H1 (cell line): ENCODE measurements at regions not wholly inside any gene's neighbourhood (a gene's known extent, or its start where the extent isn't known, plus 50 kb on each side); places are given as distances from the start of the nearest gene placed in this dataset.

Experiments
- CBX5 ChIP-seq: fragments of 300-800, 300-1000 bp; sonication (generic); IDR thresholded peaks from 2 replicates; pipeline ENCODE4 v1.7.1; 2016; ENCODE audit warnings: antibody characterized with exemption, low read length, low read depth
- CHD2 ChIP-seq: IDR thresholded peaks from 2 replicates; pipeline ENCODE4 v1.6.1; 2012; ENCODE audit warnings: low read length, improper control_type of control experiment
- CREB1 ChIP-seq: IDR thresholded peaks from 2 replicates; pipeline ENCODE4 v1.6.1; 2012; ENCODE audit warnings: inconsistent platforms
- EP300 ChIP-seq, 2 experiments: IDR thresholded peaks; 1 replicate in 1 of 2; 2 replicates in 1 of 2; pipeline ENCODE4 v1.6.1; 2011 to 2012; ENCODE audit warnings: low read depth in 2 of 2, low read length in 2 of 2, mild to moderate bottlenecking in 2 of 2, borderline replicate concordance in 1 of 2, inconsistent platforms in 1 of 2, moderate library complexity in 1 of 2
- POLR2A ChIP-seq, 2 experiments: IDR thresholded peaks; 1 replicate in 1 of 2; 2 replicates in 1 of 2; pipeline ENCODE4 v1.6.1; 2011; ENCODE audit warnings: low read depth in 2 of 2, low read length in 2 of 2, mild to moderate bottlenecking in 2 of 2; ENCODE audit errors: control extremely low read depth in 1 of 2
- POLR2AphosphoS5 ChIP-seq: IDR thresholded peaks from 2 replicates; pipeline ENCODE4 v1.6.1; 2011; ENCODE audit warnings: low read depth, low read length
- RAD21 ChIP-seq, 2 experiments: IDR thresholded peaks in 1 of 2; conservative IDR thresholded peaks in 1 of 2; 2 replicates each; pipeline ENCODE4 v1.6.1; 2011; ENCODE audit warnings: low read depth in 2 of 2, low read length in 2 of 2, improper control_type of control experiment in 1 of 2, inconsistent platforms in 1 of 2, mild to moderate bottlenecking in 1 of 2, moderate library complexity in 1 of 2
- SP4 ChIP-seq: IDR thresholded peaks from 2 replicates; pipeline ENCODE4 v1.6.1; 2012; ENCODE audit warnings: low read length, inconsistent platforms
- TAF1 ChIP-seq: IDR thresholded peaks from 2 replicates; pipeline ENCODE4 v1.6.1; 2011; ENCODE audit warnings: mild to moderate bottlenecking, low read depth, low read length
- TEAD4 ChIP-seq: IDR thresholded peaks from 2 replicates; pipeline ENCODE4 v1.6.1; 2012; ENCODE audit warnings: low read depth, low read length, inconsistent platforms, mixed read lengths
- USF2 ChIP-seq: IDR thresholded peaks from 2 replicates; pipeline ENCODE4 v1.6.1; 2011; ENCODE audit warnings: low read length, improper control_type of control experiment
- YY1 ChIP-seq: IDR thresholded peaks from 2 replicates; pipeline ENCODE4 v1.6.1; 2011; ENCODE audit warnings: low read depth, mild to moderate bottlenecking, low read length
- TF ChIP-seq, protein P1 (sequence below), 3 experiments: IDR thresholded peaks; 1 replicate in 2 of 3; 2 replicates in 1 of 3; pipeline versions ENCODE4 v1.5.1 to v1.6.1; 2011; ENCODE audit warnings: low read length in 3 of 3, mild to moderate bottlenecking in 3 of 3, inconsistent platforms in 2 of 3, low read depth in 1 of 3, moderate library complexity in 1 of 3; ENCODE audit not compliant: insufficient read depth in 1 of 3; ENCODE audit errors: control extremely low read depth in 1 of 3
- TF ChIP-seq, protein P2 (sequence below): IDR thresholded peaks from 2 replicates; pipeline ENCODE4 v1.6.1; 2011; ENCODE audit warnings: low read depth, mild to moderate bottlenecking, low read length; ENCODE audit not compliant: insufficient read depth

DNA sequence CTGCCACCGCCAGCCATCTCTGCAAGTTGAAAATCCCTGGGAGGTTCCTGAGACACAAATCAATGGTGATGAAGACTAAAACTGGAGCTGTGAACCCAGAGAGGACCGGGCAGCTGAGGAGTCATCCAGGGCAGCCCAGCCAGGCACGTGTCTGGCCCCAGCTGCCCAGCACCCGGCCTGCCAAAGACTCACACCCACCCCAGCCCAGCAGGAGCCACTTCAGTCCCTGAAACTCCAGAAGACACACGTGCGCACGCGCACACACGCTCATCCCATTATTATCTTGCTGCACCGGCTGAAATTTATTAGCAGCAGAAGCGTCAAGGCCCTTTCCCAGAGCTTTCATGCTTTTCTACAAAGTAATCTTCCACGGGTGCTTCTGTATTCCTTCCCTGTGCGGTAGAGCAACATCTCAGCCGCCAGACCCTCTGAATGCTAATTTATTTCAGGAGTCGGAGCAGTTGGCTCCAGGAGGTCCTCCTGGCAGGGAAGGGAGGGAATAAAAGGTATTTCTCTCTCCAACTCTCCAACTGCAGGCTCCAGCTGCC, 59.8 kb upstream of the RBFOX3 start:
- TF ChIP-seq, protein P1, sequence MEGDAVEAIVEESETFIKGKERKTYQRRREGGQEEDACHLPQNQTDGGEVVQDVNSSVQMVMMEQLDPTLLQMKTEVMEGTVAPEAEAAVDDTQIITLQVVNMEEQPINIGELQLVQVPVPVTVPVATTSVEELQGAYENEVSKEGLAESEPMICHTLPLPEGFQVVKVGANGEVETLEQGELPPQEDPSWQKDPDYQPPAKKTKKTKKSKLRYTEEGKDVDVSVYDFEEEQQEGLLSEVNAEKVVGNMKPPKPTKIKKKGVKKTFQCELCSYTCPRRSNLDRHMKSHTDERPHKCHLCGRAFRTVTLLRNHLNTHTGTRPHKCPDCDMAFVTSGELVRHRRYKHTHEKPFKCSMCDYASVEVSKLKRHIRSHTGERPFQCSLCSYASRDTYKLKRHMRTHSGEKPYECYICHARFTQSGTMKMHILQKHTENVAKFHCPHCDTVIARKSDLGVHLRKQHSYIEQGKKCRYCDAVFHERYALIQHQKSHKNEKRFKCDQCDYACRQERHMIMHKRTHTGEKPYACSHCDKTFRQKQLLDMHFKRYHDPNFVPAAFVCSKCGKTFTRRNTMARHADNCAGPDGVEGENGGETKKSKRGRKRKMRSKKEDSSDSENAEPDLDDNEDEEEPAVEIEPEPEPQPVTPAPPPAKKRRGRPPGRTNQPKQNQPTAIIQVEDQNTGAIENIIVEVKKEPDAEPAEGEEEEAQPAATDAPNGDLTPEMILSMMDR (IDR thresholded peaks at IDR 0.05; ENCODE audit: control extremely low read depth in 1 of 3, insufficient read depth in 1 of 3, low read depth in 1 of 3, low read length in 3 of 3) = no peak
- no peak for TF ChIP-seq POLR2A (IDR thresholded peaks at IDR 0.05; ENCODE audit: control extremely low read depth in 1 of 2, low read depth in 2 of 2, low read length in 2 of 2)
- TF ChIP-seq RAD21 (IDR thresholded peaks at IDR 0.05 in 1 of 2, conservative IDR thresholded peaks at IDR 0.05 in 1 of 2; ENCODE audit: low read depth in 2 of 2, low read length in 2 of 2) = no peak
- no peak for TF ChIP-seq SP4
- no peak for TF ChIP-seq TEAD4
- TF ChIP-seq TAF1 = no peak
- TF ChIP-seq CBX5 = no peak
- TF ChIP-seq POLR2AphosphoS5 = no peak
- no peak for TF ChIP-seq CREB1
- no peak for TF ChIP-seq YY1
- TF ChIP-seq CHD2 = no peak
- TF ChIP-seq EP300 (IDR thresholded peaks at IDR 0.05; ENCODE audit: borderline replicate concordance in 1 of 2, low read depth in 2 of 2, low read length in 2 of 2) = no peak
- TF ChIP-seq, protein P2, sequence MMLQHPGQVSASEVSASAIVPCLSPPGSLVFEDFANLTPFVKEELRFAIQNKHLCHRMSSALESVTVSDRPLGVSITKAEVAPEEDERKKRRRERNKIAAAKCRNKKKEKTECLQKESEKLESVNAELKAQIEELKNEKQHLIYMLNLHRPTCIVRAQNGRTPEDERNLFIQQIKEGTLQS = no peak
- TF ChIP-seq USF2 = no peak
